ENCODE measurements at regions not wholly inside any gene's neighbourhood (a gene's known extent, or its start where the extent isn't known, plus 50 kb on each side); places are given as distances from the start of the nearest gene placed in this dataset.
A peak's percentile ranks its signal among the peaks of the same experiment; 100 is the strongest.

- H3K36me3 ChIP-seq = no peaks in the 10 kb centered on the region
- WGBS, 2 donors (ENCODE audit: low coverage in 1 of 2) = 94 to 100% methylated on average over 2 of the region's 2 CpGs
- peaks cover 0 to 11% (median 0%) of the 10 kb centered on the region in 3 donors for H3K4me1 ChIP-seq
- H3K27me3 ChIP-seq = peaks cover 5% of the 10 kb centered on the region
- H3K4me3 ChIP-seq = no peak overlapping the region
- no peak for TF ChIP-seq EP300 (IDR thresholded peaks at IDR 0.05)
- TF ChIP-seq POLR2AphosphoS5 (IDR thresholded peaks at IDR 0.05) = no peak
- no peak for TF ChIP-seq CTCF (IDR thresholded peaks at IDR 0.05)
- no peak for TF ChIP-seq POLR2A (IDR thresholded peaks at IDR 0.05)
- no peaks in the 10 kb centered on the region for H3K9me3 ChIP-seq
- ATAC-seq = no peak
- peak overlapping the region in 2 of 4 donors; percentile 45 to 51 for H3K27ac ChIP-seq
These were observed 230.5 kb downstream of the FGF9 start for GRCh38 chr13:21901336-21901735.

GRCh38 chr13:21901811-21902708, 231.2 kb downstream of the FGF9 start:
- Histone ChIP-seq H3K27me3 (peaks cover 5% of the 10 kb centered on the region), H3K4me1 (peaks cover 0 to 11% (median 0%) of the 10 kb centered on the region in 3 donors), H3K9me3 (no peaks in the 10 kb centered on the region), H3K27ac (peak overlapping the region in 3 of 4 donors; percentile 35 to 51 (median 45)), H3K4me3 (no peak overlapping the region), H3K36me3 (no peaks in the 10 kb centered on the region)
- WGBS, 2 donors (ENCODE audit: low coverage in 1 of 2) = 48 to 50% methylated on average over 2 to 4 of the region's 14 CpGs
- ATAC-seq = peak; percentile 84
- no peak for TF ChIP-seq EP300 (IDR thresholded peaks at IDR 0.05)
- TF ChIP-seq CTCF (IDR thresholded peaks at IDR 0.05) = no peak
- peak; percentile 9 for TF ChIP-seq POLR2AphosphoS5 (IDR thresholded peaks at IDR 0.05)
- no peak for TF ChIP-seq POLR2A (IDR thresholded peaks at IDR 0.05)

- Histone ChIP-seq H3K4me3 (no peak overlapping the region), H3K27ac (peak overlapping the region in 3 of 4 donors; percentile 10 to 35 (median 31)), H3K36me3 (no peaks in the 10 kb centered on the region), H3K27me3 (peaks cover 5% of the 10 kb centered on the region), H3K4me1 (peaks cover 0 to 11% (median 0%) of the 10 kb centered on the region in 3 donors), H3K9me3 (no peaks in the 10 kb centered on the region)
- 60 to 70% methylated on average over 4 to 6 of the region's 8 CpGs for WGBS, 2 donors (ENCODE audit: low coverage in 1 of 2)
- ATAC-seq = peak; percentile 5
- no peak for TF ChIP-seq POLR2A (IDR thresholded peaks at IDR 0.05)
- no peak for TF ChIP-seq CTCF (IDR thresholded peaks at IDR 0.05)
- no peak for TF ChIP-seq EP300 (IDR thresholded peaks at IDR 0.05)
- TF ChIP-seq POLR2AphosphoS5 (IDR thresholded peaks at IDR 0.05) = no peak
These were observed 231.8 kb downstream of the FGF9 start for GRCh38 chr13:21902709-21903098.

GRCh38 chr13:21905486-21905885, 234.6 kb downstream of the FGF9 start:
- no peak for ATAC-seq
- Histone ChIP-seq H3K36me3 (no peaks in the 10 kb centered on the region), H3K27me3 (peaks cover 5% of the 10 kb centered on the region), H3K4me1 (peaks cover 0 to 11% (median 0%) of the 10 kb centered on the region in 3 donors), H3K27ac (no peak overlapping the region), H3K9me3 (no peaks in the 10 kb centered on the region), H3K4me3 (no peak overlapping the region)
- 69 to 79% methylated on average over 5 of the region's 5 CpGs for WGBS, 2 donors (ENCODE audit: low coverage in 1 of 2)
- TF ChIP-seq EP300 (IDR thresholded peaks at IDR 0.05) (no peak), POLR2A (IDR thresholded peaks at IDR 0.05) (no peak), POLR2AphosphoS5 (IDR thresholded peaks at IDR 0.05) (no peak), CTCF (IDR thresholded peaks at IDR 0.05) (no peak)

GRCh38 chr13:21909331-21909730, 238.5 kb downstream of the FGF9 start:
- H3K36me3 ChIP-seq = no peaks in the 10 kb centered on the region
- WGBS, 2 donors (ENCODE audit: low coverage in 1 of 2) = 47 to 100% methylated on average over 1 to 2 of the region's 7 CpGs
- no peak overlapping the region for H3K27ac ChIP-seq
- H3K4me1 ChIP-seq = no peaks in the 10 kb centered on the region
- H3K4me3 ChIP-seq = no peak overlapping the region
- TF ChIP-seq CTCF (IDR thresholded peaks at IDR 0.05) = no peak
- TF ChIP-seq EP300 (IDR thresholded peaks at IDR 0.05) = no peak
- no peak for ATAC-seq
- H3K9me3 ChIP-seq = no peaks in the 10 kb centered on the region
- H3K27me3 ChIP-seq = no peaks in the 10 kb centered on the region

Measured in gastroesophageal sphincter (tissue), 4 donors.